GM23248 (cell line): ENCODE measurements at regions not wholly inside any gene's neighbourhood (a gene's known extent, or its start where the extent isn't known, plus 50 kb on each side); places are given as distances from the start of the nearest gene placed in this dataset.

Experiments used
- EZH2 ChIP-seq: fragments of 200-600 bp; sonication (generic); IDR thresholded peaks from 2 replicates; pipeline ENCODE4 v1.6.1; 2018; ENCODE audit warnings: antibody characterized with exemption, mild to moderate bottlenecking; ENCODE audit not compliant: insufficient read depth, poor library complexity, severe bottlenecking
- EZH2phosphoT487 ChIP-seq: fragments of 200-600 bp; sonication (generic); IDR thresholded peaks from 2 replicates; pipeline ENCODE4 v1.6.1; 2018; ENCODE audit warnings: antibody characterized with exemption, moderate library complexity, mild to moderate bottlenecking, low read depth; ENCODE audit not compliant: insufficient read depth

GRCh38 chr4:180598281-180598680 is 1644.9 kb upstream of the TENM3 start:
- no peak for TF ChIP-seq EZH2phosphoT487
- no peak for TF ChIP-seq EZH2
